Fibroblast of upper back skin (primary cell): ENCODE measurements at regions not wholly inside any gene's neighbourhood (a gene's known extent, or its start where the extent isn't known, plus 50 kb on each side); places are given as distances from the start of the nearest gene placed in this dataset.
A peak's percentile ranks its signal among the peaks of the same experiment; 100 is the strongest.

Experiments used
- DNase-seq: peaks from one replicate; pipeline ENCODE4 v3.0.0-alpha.2; 2013

DNA sequence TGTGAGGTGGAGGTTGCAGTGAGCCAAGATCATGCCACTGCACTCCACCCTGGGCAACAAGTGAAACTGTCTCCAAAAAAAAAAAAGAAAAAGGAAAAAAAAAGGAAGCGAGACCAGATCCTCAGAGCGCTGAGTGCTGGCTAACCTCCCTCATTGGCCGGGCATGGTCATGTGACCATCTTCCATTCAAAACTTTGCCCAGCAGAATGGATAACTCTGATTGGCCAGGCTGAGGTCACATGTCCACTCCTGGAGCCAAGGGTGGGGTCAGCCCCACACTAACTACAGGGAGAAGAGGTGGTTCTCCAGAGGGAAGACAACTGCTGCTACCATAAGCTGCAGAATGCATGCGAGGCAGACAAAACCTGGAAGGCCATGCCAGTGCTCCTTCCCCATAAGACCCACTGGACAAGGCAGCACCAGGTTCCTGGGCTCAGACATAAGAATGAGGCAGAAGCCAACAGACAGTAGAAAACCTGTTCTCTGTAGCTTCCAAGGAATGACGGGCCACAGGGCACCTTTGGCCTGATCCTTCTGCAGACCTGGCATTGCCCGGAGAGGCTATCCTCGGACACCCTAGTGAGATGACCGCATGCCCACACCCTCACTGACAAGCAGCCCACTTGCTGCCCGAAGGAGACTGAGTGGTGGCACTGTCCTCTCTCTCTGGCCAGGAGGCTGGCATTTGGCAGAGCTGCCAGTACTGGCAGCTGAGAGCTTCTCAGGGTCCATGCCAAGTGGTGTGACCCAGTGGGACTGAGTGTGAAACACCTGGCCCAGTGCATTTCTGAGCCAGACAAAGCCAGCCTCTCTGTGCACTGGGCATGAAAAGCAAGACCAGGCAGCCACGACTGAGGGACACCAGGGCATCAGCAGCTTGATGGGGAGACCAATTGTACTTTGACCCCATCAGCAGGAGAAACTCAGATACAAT lies 311.9 kb upstream of the SULF2 start:
- no peak for DNase-seq

DNA sequence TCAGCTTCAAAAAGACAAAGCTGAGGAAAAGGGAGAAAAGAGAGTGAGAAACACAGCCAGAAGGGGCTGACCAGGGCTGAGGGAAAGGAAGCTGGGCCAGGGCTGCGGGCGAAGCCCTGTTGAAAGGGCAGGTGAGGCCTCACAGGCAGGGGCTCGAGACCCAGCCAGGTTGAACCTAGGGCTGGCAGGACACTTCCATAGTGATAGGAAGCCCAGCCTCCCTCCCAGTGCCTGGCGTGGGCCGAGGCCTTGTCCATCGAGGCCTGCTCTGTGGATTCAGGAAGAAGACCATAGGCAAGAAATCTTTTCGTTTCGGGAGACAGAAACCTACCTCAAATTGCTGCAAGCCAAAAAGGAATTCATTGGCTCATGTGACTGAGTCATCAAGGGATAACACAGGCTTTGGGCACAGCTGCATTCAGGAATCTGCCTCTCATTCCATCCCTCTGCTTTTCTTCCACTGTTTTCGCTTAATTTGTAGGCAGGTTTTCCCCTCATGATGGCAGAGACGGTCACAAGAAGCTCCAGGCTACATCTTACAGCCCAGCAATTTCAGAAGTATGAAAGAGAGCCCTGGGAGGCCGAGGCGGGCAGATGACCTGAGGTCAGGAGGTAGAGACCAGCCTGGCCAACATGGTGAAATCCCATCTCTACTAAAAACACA lies 311.1 kb upstream of the SULF2 start:
- no peak for DNase-seq

DNA sequence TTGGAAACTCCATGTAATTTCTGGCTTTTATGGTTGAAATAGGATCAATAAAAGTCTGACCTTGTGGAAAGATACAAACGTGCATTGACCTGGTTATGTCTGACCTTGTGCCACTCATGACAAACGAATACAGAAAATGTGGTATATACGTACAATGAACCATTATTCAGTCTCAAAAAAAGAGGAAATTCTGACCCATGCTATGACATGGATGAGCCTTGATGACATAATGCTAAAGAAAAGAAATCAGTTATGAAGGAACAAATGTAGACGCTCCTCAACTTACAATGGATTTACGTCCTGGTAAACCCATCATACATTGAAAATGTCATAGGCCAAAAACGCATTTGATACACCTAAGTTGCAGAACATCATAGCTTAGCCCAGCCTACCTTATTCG lies 309.7 kb upstream of the SULF2 start:
- no peak for DNase-seq

DNA sequence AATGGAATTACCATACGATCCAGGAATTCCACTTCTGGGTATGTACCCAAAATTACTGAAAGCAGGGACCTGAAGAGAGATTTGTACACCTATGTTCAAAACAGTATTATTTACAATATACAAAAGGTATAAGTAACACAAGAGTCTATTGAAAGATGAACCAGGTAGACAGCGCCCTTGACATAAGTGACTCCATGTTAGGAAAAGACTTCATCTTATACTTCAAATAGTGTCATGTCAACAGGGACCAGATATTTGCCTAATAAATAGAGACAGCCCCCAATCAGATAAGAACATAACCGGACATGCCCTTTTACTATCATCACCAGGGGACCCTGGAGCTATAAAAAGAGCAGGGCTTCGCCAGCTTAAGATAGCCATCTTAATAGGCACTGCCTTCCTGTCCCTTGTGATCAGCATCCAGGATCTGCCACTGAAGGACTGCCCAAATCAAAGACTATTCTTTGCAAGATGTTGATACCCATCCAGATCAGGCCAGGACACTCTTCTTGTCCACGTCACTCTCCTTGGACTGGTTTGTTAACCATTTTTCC lies 309.0 kb upstream of the SULF2 start:
- DNase-seq = no peak

DNA sequence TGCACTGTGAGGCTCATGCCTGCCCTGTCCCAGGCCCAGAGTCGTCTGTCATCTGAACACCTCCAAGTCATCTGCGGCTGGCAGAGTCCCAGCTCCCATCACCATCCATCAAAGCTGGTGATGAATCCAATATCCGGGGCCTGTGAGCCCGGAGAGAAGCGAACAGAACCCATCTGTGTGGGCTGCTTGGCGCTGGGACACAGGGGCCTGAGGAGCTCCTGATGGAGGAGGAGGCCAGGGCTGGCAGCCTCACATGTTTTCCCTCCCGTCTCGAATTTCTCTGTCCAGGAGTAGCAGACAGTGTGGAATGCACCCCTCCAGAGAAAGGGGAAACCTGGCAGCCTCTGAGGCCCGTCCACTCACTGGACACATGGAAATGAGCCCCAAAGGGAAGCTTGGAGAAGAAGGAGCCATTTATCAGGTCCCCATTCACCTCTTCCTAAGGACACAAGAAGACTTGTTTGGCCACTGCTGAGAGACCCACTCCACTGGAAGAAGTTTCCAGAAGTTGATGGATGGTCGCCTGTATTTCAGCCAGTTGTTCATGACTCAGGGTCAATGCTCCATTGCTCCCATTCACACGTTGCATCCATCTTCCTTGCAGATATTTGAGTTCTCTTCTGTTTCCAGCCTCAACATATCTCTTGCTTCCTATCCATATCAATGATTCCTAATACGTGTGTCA lies 307.5 kb upstream of the SULF2 start:
- no peak for DNase-seq

DNA sequence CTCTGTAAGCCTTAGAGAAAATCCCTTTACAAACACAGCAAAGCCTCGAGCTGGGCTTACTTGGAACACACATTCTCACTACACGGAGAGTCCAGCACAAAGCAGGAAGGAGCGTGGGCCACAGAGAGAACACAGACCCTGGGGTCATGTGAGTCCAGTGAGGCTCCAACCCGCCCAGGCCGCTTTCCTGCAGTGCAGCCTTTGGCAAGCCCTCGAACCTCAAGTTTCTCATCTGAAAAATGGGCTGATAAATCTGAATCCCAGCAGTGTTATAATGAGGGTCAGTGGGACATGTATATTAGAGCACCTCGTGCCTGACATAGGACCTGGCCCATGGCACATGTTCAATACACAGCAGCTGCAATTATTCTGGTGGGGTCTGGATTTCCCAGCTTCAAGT lies 305.5 kb upstream of the SULF2 start:
- no peak for DNase-seq

DNA sequence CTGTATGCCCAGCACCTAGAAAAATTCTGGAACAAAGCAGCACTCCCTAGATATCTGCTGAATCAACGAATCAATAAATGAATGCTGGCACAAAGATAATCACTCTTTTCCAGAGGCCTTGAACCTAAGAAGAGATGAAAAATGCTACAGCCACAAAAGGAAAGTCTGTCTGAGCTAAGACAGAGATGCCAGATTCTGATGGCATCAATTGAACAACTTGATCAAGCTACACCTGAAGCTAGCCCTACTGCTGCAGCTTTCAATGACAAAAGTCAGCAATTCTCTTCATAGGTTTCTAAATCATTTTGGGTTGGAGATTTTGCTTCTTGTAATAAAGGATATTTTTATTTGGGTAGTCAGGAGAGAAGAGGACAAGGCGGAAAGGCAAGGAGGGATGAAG lies 305.0 kb upstream of the SULF2 start:
- no peak for DNase-seq

DNA sequence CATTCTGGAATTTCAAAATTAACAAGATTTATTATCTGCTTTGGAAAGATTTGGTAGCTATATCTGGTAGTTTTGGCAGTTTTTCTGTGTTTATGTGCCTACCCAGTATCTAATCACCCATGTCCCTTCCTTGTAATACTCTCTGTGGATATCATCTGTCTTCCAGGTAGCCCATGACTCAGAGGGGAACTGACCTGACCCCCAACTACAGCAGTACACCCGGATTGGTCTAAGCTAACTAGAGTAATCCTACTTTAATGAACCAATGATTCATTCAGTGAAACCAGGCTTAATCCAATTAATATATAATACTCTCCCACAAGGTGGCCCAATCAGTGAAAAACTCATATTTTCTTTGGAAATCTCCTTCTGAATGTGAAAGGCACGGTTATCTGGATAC lies 295.3 kb upstream of the SULF2 start:
- DNase-seq = no peak

DNA sequence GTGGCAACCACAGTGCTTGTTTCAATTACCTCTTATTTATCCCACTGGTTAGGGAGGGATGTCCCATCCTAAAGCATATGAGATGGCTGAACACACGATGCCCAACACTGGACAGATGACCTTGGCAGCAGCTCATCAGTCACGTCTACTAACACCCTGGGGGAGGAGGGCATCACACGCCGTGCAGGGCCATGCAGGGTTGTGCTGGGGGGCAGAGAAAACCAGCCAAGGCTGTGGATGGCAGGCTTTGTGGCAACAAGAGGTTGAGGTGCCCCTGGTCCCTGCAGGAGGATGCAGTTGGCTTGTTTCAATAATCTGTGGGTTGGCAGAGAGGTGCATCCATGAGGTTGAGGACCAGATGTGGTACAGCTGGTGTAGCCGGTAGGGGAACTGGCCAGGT lies 293.7 kb upstream of the SULF2 start:
- no peak for DNase-seq

DNA sequence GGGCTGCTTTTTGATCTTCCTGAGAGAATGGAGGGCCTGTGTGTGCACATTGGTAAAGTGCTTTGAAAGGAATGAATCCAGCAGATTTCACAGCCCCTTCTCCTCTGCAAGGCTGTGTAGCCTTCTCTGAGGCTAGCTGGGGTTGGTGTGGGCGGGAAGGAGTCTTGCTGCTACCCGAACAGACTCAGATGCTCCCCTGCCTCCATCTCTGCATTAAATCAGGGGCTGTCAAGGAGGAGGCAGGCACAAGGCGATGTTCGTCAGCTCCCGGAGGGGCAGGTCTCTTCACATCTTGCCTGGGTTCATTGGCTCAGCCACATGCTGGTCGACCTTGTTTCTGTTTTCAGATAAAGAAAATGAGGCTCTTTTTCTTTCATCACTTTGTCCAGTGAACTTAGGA lies 291.5 kb upstream of the SULF2 start:
- DNase-seq = no peak

DNA sequence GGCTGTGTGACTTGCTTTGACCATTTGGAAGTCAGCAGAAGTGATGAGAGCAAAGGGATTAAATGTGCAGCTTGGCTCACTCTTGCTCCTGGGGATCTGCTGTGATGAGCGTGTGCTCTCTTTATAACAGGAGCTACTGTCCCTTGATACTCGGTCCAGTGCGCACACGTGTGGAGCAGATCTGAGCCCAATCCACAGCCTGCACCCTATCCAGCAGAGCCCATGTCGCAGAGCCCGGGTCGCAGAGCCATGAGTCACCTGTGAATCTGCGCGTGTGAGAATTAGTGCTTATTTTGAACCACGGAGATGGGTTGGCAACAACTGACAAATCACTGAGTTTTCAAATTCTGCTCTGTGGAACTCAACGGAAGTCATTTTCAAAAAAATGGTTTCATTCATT lies 291.0 kb upstream of the SULF2 start:
- no peak for DNase-seq

DNA sequence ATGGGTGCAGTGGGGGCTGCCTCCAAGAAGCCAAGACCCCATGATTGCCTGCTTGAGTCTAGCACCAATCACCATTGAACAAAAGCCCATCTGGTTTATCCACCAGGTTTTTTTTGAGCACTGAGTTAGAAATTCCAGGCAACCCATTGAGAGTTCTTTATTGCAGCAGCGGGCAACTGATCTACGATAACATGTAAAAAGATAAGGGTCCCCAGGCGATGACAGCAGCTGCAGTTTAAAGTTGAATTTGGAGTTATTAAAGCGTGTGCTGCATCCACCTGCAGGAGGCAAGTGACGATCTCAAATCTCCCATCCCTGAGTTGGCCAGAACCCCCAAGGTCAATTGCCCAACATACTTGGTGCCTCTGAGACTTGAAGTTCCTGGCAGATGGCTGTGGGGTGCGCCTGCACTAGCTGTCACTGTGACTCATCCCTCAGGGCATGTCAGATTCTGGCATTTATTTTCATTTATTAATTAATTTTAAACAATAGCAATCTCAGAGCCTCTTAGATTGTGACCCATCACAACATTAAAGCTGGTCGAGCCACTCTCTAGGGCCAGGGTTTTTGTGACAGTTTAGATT lies 290.4 kb upstream of the SULF2 start:
- DNase-seq = no peak

DNA sequence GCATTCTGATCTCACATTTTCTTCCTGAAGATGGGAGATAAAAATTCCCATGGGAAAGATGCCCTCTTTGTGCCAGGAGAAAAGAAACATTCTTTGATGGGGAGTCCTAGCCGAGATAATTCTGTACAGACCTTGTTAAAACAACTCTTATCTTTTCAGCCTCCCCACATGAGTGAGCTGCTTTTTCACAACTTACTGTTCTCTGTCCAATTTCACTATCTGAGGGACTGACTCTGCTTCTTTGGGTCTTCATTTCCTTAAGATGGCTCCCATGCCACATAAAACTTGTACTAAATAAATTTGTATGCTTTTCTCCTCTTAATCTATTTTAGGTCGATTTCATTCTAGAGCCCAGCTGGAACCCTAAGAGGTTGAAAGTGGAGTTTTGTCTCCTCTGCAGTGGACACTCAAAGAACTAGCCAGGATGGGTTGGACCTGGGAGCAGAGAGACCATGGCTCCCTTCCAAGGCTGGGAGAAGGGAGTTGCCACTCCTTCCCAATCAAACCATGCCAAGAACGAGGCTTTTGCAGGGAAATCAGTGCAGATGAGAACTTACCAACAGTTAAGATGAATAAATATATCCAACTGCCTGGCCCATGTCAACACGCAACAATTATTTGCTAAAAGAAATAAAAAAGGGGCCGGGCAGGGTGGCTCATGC lies 285.8 kb upstream of the SULF2 start:
- no peak for DNase-seq

DNA sequence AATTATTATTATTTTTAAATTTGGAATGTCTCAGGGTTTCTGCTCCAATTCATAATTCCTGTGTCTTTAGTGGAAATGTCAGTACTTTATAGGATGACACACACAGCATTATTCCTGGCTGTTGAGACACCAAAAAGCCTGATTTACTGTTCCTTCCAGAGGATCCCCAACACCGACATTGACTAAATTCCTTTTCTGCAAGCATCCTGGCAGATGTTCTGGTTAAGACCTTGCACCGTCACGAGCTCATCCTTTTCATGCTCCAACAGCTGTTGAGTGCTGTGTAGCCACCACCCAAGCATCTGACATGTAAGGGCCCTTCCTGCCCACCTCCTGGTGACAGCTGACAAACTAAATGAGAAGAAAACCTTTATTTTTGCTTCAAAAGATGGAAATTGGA lies 284.3 kb upstream of the SULF2 start:
- DNase-seq = peak; percentile 43

DNA sequence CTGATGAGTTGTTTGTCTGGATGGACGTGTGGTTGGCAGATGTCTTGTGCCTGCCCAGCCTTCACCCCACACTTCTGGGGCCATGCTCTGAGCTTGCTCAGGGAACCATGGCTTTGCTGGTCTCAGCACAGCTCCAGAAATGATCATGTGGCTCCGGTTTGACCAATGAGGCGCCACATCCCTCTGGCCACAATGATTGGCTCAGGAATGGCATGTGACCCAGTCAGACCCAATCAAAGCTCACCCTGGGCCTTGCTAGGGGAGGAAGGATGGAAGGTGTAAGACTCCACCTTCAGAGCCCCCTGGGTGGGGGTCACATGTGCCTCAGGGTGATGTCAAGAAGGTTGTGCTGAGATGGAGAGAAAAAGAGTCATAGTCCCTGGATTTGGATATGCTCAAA lies 281.6 kb upstream of the SULF2 start:
- DNase-seq = no peak

DNA sequence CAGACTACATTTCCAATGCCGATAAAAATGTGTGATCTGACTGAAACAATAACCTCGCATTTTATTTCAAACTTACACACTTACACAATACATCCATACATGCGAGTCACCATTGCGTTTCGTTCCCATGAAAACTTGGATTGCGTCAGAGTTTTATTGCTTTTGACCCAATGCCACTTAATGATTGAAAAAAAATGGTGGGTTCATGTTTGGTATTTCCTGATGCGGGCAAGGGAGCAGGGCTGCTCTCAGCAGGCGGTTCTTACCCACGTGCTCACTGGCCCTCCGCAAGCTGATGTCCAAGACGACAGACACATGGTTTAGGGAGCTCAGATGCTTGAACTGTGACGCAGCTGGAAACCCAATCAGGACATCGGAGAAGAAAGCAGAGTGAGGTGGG lies 281.0 kb upstream of the SULF2 start:
- DNase-seq = peak; percentile 91

DNA sequence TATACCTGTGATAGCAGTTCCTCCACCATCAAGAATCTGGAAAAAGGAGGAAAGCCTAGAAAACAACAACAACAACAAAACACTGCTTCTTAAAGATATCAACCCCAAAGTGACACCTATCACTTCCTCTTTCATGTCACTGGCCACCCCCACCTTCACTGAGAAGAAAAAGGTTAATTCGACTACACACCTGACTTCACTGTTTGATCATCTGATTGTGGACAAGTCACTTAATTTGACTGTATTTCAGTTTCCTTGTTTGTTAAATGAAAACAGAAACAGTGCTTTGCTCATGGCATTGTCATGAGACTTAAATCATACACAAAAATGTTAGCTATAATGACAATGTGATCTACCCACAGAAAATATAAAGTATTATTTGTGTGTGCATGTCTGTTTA lies 280.6 kb upstream of the SULF2 start:
- no peak for DNase-seq

DNA sequence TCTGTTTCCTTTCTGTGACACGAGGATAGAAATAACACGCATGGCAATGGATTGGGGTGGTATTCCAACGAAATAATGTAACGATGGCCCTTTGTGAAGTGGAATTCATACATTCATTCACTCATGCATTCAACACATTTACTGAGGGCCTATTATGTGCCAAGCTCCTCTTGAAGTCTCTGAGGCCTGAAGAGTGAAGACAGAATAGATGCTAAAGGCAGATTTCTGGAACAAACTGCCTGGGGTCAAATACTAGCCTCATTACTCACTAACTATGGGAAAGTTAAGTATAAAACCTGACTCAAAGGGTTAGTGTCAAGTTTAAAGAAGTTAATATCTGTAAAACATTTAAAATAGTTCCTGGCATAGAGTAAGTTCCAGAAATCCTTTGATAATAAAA lies 279.6 kb upstream of the SULF2 start:
- DNase-seq = peak; percentile 64

DNA sequence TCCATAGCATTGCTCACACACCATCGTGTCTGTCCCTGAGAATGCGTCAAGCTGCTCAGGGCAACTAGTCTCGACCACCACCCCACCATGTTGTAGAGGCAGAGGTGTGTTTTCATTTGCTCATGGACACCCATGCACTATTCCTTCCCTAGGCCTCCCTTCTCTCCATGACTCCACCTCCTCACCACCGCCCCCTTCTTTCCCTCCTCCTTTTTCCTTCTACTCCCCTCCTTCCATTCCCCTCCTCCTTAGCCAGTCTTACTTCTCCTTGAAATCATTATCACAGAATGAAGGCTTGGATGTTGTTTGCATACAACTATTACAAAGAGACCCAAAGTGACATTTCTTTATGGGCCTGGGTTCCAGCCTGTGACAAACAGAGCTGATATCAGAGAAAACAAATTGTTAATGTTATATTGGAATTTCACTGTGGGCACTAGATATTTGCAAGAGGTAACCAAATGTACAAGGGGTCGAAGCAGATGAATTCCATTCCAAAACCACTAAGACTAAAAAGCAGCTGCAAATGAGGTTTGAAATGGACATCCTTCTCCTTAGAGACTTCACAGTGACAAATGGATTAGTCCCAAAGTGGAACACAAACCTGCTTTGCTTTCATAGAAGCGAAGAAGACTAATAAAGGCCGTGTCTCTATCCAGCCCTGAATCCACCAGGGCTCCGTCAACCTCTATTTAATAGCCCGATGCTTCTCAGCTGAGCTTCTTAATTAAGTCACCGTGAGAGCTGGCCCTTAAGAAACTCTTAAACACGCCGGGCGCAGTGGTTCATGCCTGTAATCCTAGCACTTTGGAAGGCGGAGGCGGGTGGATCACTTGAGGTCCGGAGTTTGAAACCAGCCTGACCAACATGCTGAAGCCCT lies 275.8 kb upstream of the SULF2 start:
- DNase-seq = no peak

DNA sequence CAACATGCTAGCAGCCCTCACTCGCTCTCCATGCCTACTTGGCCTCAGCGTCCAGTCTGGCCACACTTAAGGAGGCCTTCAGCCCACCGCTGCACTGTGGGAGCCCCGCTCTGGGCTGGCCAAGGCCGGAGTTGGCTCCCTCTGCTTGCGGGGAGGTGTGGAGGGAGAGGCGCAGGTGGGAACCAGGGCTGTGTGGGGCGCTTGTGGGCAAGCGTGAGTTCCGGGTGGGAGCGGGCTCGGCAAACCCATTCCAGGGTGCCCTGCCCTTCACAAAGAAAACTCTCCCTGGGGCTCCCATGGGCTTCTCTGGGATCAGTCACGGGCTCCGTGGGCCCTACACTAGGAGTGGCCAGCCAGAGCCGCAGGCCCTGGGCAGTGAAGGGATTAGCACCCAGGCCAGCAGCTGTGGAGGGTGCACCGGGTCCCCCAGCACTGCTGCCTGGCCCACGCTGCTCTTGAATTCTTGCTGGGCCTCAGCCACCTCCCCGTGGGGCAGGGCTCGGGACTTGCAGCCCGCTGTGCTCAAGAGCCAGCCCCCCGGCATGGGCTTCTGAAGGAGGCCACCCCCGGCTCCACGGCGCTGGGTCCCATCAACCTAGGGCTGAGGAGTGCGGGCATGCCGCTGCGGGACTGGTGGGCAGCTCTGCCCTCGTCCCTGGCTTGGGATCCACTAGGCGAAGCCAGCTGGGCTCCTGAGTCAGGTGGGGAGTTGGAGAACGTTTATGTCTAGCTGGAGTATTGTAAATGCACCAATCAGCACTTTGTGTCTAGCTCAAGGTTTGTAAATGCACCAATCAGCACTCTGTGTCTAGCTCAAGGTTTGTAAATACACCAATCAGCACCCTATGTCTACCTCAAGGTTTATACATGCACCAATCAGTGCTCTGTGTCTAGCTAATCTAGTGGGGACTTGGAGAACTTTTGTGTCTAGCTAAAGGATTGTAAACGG lies 273.6 kb upstream of the SULF2 start:
- DNase-seq = no peak
